DOHH2 (cell line): ENCODE measurements at regions not wholly inside any gene's neighbourhood (a gene's known extent, or its start where the extent isn't known, plus 50 kb on each side); places are given as distances from the start of the nearest gene placed in this dataset.

Experiments used
- H3F3A ChIP-seq: fragments of 200-600 bp; sonication (generic), shearing (Covaris generic); 2 replicates; pipeline ENCODE4 v1.6.0; 2016; ENCODE audit warnings: antibody characterized with exemption, mild to moderate bottlenecking; ENCODE audit not compliant: control insufficient read depth, insufficient read depth
- H3K27ac ChIP-seq: fragments of 200-600 bp; sonication (generic); 2 replicates; pipeline ENCODE4 v1.5.1; 2014; ENCODE audit warnings: low read depth, mild to moderate bottlenecking, low read length, moderate library complexity
- H3K27me3 ChIP-seq: fragments of 200-600 bp; sonication (generic); 2 replicates; pipeline ENCODE4 v1.6.1; 2014; ENCODE audit warnings: mild to moderate bottlenecking, low read length, mixed read lengths; ENCODE audit not compliant: control insufficient read depth
- H3K36me3 ChIP-seq: fragments of 200-600 bp; sonication (generic); 2 replicates; pipeline ENCODE4 v1.6.1; 2014; ENCODE audit warnings: mild to moderate bottlenecking, low read length, moderate library complexity, mixed read lengths; ENCODE audit not compliant: control insufficient read depth
- H3K4me1 ChIP-seq: fragments of 200-600 bp; sonication (generic); 2 replicates; pipeline ENCODE4 v1.6.1; 2014; ENCODE audit warnings: mild to moderate bottlenecking, low read length, mixed read lengths; ENCODE audit not compliant: control insufficient read depth
- H3K4me2 ChIP-seq: fragments of 200-600 bp; sonication (generic); 2 replicates; pipeline ENCODE4 v1.6.0; 2014; ENCODE audit warnings: mild to moderate bottlenecking, low read length, moderate library complexity
- H3K4me3 ChIP-seq: fragments of 200-600 bp; sonication (generic); 2 replicates; pipeline ENCODE4 v1.5.1; 2014; ENCODE audit warnings: mild to moderate bottlenecking, low read length, mixed read lengths
- H3K79me2 ChIP-seq: fragments of 200-600 bp; sonication (generic); 2 replicates; pipeline ENCODE4 v1.6.1; 2014; ENCODE audit warnings: mild to moderate bottlenecking, low read length, mixed read lengths; ENCODE audit not compliant: control insufficient read depth
- H3K9me2 ChIP-seq: fragments of 200-600 bp; sonication (generic); replicated peaks from 2 replicates; pipeline ENCODE4 v1.6.1; 2014; ENCODE audit warnings: mild to moderate bottlenecking, low read length, mixed read lengths; ENCODE audit not compliant: control insufficient read depth
- H3K9me3 ChIP-seq: fragments of 200-600 bp; sonication (generic); 2 replicates; pipeline ENCODE4 v1.6.1; 2014; ENCODE audit warnings: antibody characterized with exemption, low read length, mixed read lengths; ENCODE audit not compliant: control insufficient read depth, insufficient read depth
- H4K20me1 ChIP-seq: fragments of 200-600 bp; sonication (generic); 2 replicates; pipeline ENCODE4 v1.6.0; 2014; ENCODE audit warnings: low read depth, mild to moderate bottlenecking, antibody characterized with exemption, low read length, moderate library complexity; ENCODE audit not compliant: control insufficient read depth, insufficient read depth
- CTCF ChIP-seq: fragments of 200-600 bp; sonication (generic); IDR thresholded peaks from one replicate; pipeline ENCODE4 v1.5.1; 2014; ENCODE audit warnings: antibody characterized with exemption, mild to moderate bottlenecking, low read depth, low read length; ENCODE audit not compliant: poor library complexity, severe bottlenecking
- EZH2phosphoT487 ChIP-seq: fragments of 200-600 bp; sonication (generic); IDR thresholded peaks from 2 replicates; pipeline ENCODE4 v1.6.1; 2017; ENCODE audit warnings: borderline replicate concordance, mild to moderate bottlenecking, antibody characterized with exemption, low read length, moderate library complexity, mixed read lengths

GRCh38 chr20:63072231-63072791 is 65.5 kb upstream of the BHLHE23 start:
- Histone ChIP-seq H3K27me3 (no peaks in the 10 kb centered on the region), H3K4me3 (no peak overlapping the region), H3K4me1 (no peaks in the 10 kb centered on the region), H3K4me2 (no peak overlapping the region), H3K27ac (no peak overlapping the region), H3F3A (no peaks in the 10 kb centered on the region), H3K9me3 (peaks cover 3% of the 10 kb centered on the region), H3K79me2 (no peaks in the 10 kb centered on the region), H4K20me1 (no peaks in the 10 kb centered on the region), H3K36me3 (no peaks in the 10 kb centered on the region), H3K9me2 (no peaks in the 10 kb centered on the region)
- TF ChIP-seq EZH2phosphoT487 (no peak), CTCF (no peak)

GRCh38 chr20:63071541-63072181 is 64.9 kb upstream of the BHLHE23 start:
- Histone ChIP-seq H3K4me3 (no peak overlapping the region), H3K27ac (no peak overlapping the region), H3K9me2 (no peaks in the 10 kb centered on the region), H3K9me3 (peaks cover 3% of the 10 kb centered on the region), H3K27me3 (no peaks in the 10 kb centered on the region), H3K4me1 (no peaks in the 10 kb centered on the region), H3K36me3 (no peaks in the 10 kb centered on the region), H3K79me2 (no peaks in the 10 kb centered on the region), H3K4me2 (no peak overlapping the region), H3F3A (no peaks in the 10 kb centered on the region), H4K20me1 (no peaks in the 10 kb centered on the region)
- no peak for TF ChIP-seq EZH2phosphoT487
- TF ChIP-seq CTCF = no peak

GRCh38 chr20:63070771-63071540 is 64.2 kb upstream of the BHLHE23 start:
- H3F3A ChIP-seq = no peaks in the 10 kb centered on the region
- H3K79me2 ChIP-seq = no peaks in the 10 kb centered on the region
- H3K27ac ChIP-seq = no peak overlapping the region
- no peaks in the 10 kb centered on the region for H3K9me3 ChIP-seq
- H3K27me3 ChIP-seq = no peaks in the 10 kb centered on the region
- no peaks in the 10 kb centered on the region for H4K20me1 ChIP-seq
- no peaks in the 10 kb centered on the region for H3K4me1 ChIP-seq
- TF ChIP-seq EZH2phosphoT487 (no peak), CTCF (no peak)
- H3K4me3 ChIP-seq = no peak overlapping the region
- no peak overlapping the region for H3K4me2 ChIP-seq
- no peaks in the 10 kb centered on the region for H3K9me2 ChIP-seq
- no peaks in the 10 kb centered on the region for H3K36me3 ChIP-seq
